ENCODE measurements at regions not wholly inside any gene's neighbourhood (a gene's known extent, or its start where the extent isn't known, plus 50 kb on each side); places are given as distances from the start of the nearest gene placed in this dataset.

DNA sequence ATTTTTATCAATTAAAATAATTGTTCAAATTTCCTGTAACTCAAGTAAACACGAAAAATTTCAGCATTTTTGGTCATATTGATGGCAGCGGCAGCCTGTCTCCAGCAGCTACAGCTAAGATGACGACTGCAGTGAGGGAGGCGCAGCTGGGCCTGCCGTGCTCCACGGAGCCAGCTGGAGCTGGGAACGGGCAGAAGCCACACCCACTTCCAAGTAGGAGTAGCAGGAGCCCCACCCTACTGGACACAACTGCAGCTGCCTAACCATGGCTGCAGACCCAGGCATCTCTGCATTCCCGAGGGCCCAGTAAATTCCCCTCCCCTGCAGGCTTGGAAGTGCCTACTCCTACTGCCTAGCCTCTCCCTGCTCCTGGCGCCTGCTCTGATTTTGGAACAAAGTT lies 2031.7 kb downstream of the EFNA5 start:
- Histone ChIP-seq H3K27ac (ENCODE audit: insufficient read depth, low read length) (no peak overlapping the region), H4K91ac (ENCODE audit: insufficient read depth, low read depth, low read length) (no peak overlapping the region), H3K18ac (ENCODE audit: low read depth, low read length) (no peak overlapping the region), H2AK5ac (ENCODE audit: low read depth, low read length) (no peak overlapping the region), H3K4me3 (ENCODE audit: insufficient read depth, low read depth, low read length) (no peak overlapping the region), H3K4ac (ENCODE audit: low read depth, low read length) (no peak overlapping the region), H2BK5ac (ENCODE audit: low read depth, low read length, poor library complexity, severe bottlenecking) (no peak overlapping the region), H2BK15ac (ENCODE audit: low read depth, low read length) (no peak overlapping the region), H3K9ac (ENCODE audit: low read depth, low read length) (no peak overlapping the region), H3K4me2 (ENCODE audit: low read depth, low read length) (no peak overlapping the region), H4K8ac (ENCODE audit: low read depth in 2 of 2, low read length in 2 of 2) (no peak overlapping the region), H3K9me1 (ENCODE audit: insufficient read depth, low read length) (no peaks in the 10 kb centered on the region), H2BK20ac (ENCODE audit: low read depth, low read length) (no peak overlapping the region), H4K5ac (ENCODE audit: low read depth, low read length) (no peak overlapping the region), H3K56ac (ENCODE audit: extremely low read depth, insufficient read depth, low read length) (no peak overlapping the region), H3K79me1 (ENCODE audit: low read depth in 1 of 2, low read length in 2 of 2) (no peaks in the 10 kb centered on the region), H2AK9ac (replicated peaks; ENCODE audit: low read depth, low read length, poor library complexity) (no peak overlapping the region), H2AFZ (replicated peaks; ENCODE audit: low read length, poor library complexity) (no peak overlapping the region), H3K4me1 (ENCODE audit: control insufficient read depth, insufficient read depth, low read length) (no peaks in the 10 kb centered on the region), H3K27me3 (ENCODE audit: control insufficient read depth, insufficient read depth, low read length) (no peaks in the 10 kb centered on the region), H3K9me3 (ENCODE audit: control insufficient read depth, insufficient read depth, low read length) (peaks cover 12% of the 10 kb centered on the region), H3K14ac (replicated peaks; ENCODE audit: low read depth, low read length) (no peak overlapping the region), H3K36me3 (ENCODE audit: control insufficient read depth, insufficient read depth, low read length) (no peaks in the 10 kb centered on the region), H3K23ac (ENCODE audit: low read depth, low read length) (no peak overlapping the region), H2BK120ac (ENCODE audit: low read depth, low read length) (no peak overlapping the region), H4K20me1 (ENCODE audit: insufficient read depth, low read length) (no peaks in the 10 kb centered on the region)
- ChIA-PET POLR2A (ENCODE audit: unreplicated experiment) (no interaction called here), CTCF (no interaction called here)
- WGBS, 2 experiments (ENCODE audit: extremely low coverage in 2 of 2, insufficient read length in 1 of 2) = 69% methylated on average over 5 of the region's 9 CpGs; no CpG with 5 or more reads in 1 of the 2 experiments
- ATAC-seq (ENCODE audit: low read depth) (no peak), DNase-seq (no peak)
- intact Hi-C loops (cut with micrococcal nuclease) = no loop called here
- dilution Hi-C loops (cut with HindIII; ENCODE audit: low sequenced_read_pairs, unreplicated experiment) = no loop called here
- TF ChIP-seq MAZ (IDR thresholded peaks at IDR 0.05; ENCODE audit: borderline replicate concordance, low read depth, low read length) (no peak), RCOR1 (IDR thresholded peaks at IDR 0.05; ENCODE audit: insufficient replicate concordance, low read length) (no peak)
- BruUV-seq (replicated peaks) = no TSS peak
- in situ Hi-C loops (cut with MboI; ENCODE audit: low sequenced_read_pairs) = no loop called here

Data from IMR-90 (cell line).